ENCODE measurements at regions not wholly inside any gene's neighbourhood (a gene's known extent, or its start where the extent isn't known, plus 50 kb on each side); places are given as distances from the start of the nearest gene placed in this dataset.

DNA sequence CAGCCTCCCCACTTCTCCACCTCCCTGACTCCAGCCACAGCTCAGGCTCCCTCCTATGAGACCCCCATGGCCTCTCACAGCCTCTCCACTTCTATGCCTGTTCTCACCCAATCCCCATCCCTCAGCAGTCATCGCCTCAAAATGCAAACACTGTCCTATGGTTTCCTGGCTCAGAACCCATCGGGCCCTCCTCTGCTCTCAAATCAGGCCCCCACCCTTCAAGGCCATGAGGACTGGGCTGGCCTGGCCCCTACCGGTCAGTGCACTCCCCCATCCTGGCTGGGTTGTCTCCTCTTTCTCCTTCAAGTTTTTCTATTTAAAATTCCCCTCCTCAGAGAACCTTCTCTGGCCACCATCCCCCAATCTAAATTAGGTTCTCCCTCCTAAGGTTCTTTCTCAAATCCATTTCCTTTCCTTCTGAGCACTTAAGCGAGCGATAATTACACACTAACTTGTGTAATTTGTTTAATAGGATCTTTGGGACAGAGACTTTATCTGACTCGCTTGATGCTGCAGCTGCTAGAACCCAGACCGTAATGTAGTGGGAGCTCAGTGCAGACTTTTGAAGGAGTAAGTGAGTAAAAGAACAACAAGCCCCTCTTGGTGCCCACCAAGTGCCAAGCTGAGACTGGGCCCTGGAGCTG is 347.2 kb downstream of the MATN1 start:
- Histone ChIP-seq H3K4me3 (no peak overlapping the region), H3K36me3 (no peaks in the 10 kb centered on the region), H3K4me1 (peaks cover 0 to 6% of the 10 kb centered on the region in 2 donors), H3K27ac (no peak overlapping the region), H3K9me3 (no peaks in the 10 kb centered on the region), H3K27me3 (no peaks in the 10 kb centered on the region)
- DNase-seq (ENCODE audit: low spot score in 2 of 2): peak in 1 of 2 donors; percentile 17
- intact Hi-C loops (cut with DNase I; ENCODE audit: low total_unique reads): no loop called here
- TF ChIP-seq CTCF (IDR thresholded peaks at IDR 0.05) (no peak), POLR2A (IDR thresholded peaks at IDR 0.05) (no peak), POLR2AphosphoS5 (IDR thresholded peaks at IDR 0.05) (no peak)

GRCh38 chr1:30375156-30375555 is 348.2 kb downstream of the MATN1 start:
- intact Hi-C loops (cut with DNase I; ENCODE audit: low total_unique reads): no loop called here
- Histone ChIP-seq H3K36me3 (no peaks in the 10 kb centered on the region), H3K4me1 (peaks cover 0 to 5% of the 10 kb centered on the region in 2 donors), H3K4me3 (no peak overlapping the region), H3K27ac (no peak overlapping the region), H3K9me3 (no peaks in the 10 kb centered on the region), H3K27me3 (no peaks in the 10 kb centered on the region)
- no peak for TF ChIP-seq CTCF (IDR thresholded peaks at IDR 0.05)
- no peak for TF ChIP-seq POLR2AphosphoS5 (IDR thresholded peaks at IDR 0.05)
- TF ChIP-seq POLR2A (IDR thresholded peaks at IDR 0.05): no peak
- DNase-seq (ENCODE audit: low spot score in 2 of 2): no peak

- no peak overlapping the region for H3K4me3 ChIP-seq
- intact Hi-C loops (cut with DNase I; ENCODE audit: low total_unique reads): no loop called here
- H3K27ac ChIP-seq: no peak overlapping the region
- no peaks in the 10 kb centered on the region for H3K36me3 ChIP-seq
- H3K9me3 ChIP-seq: no peaks in the 10 kb centered on the region
- no peak for DNase-seq (ENCODE audit: low spot score in 2 of 2)
- TF ChIP-seq CTCF (IDR thresholded peaks at IDR 0.05) (no peak), POLR2A (IDR thresholded peaks at IDR 0.05) (no peak), POLR2AphosphoS5 (IDR thresholded peaks at IDR 0.05) (no peak)
- H3K4me1 ChIP-seq: no peaks in the 10 kb centered on the region
- H3K27me3 ChIP-seq: no peaks in the 10 kb centered on the region
Measured at GRCh38 chr1:30374400-30375070, 348.9 kb downstream of the MATN1 start.

- Histone ChIP-seq H3K9me3 (no peaks in the 10 kb centered on the region), H3K4me3 (no peak overlapping the region), H3K4me1 (no peaks in the 10 kb centered on the region), H3K27me3 (no peaks in the 10 kb centered on the region), H3K27ac (no peak overlapping the region), H3K36me3 (no peaks in the 10 kb centered on the region)
- TF ChIP-seq POLR2A (IDR thresholded peaks at IDR 0.05) (no peak), CTCF (IDR thresholded peaks at IDR 0.05) (no peak), POLR2AphosphoS5 (IDR thresholded peaks at IDR 0.05) (no peak)
- DNase-seq (ENCODE audit: low spot score in 2 of 2): no peak
- intact Hi-C loops (cut with DNase I; ENCODE audit: low total_unique reads): no loop called here
Measured at GRCh38 chr1:30373471-30374399, 349.6 kb downstream of the MATN1 start.
